ENCODE measurements at regions not wholly inside any gene's neighbourhood (a gene's known extent, or its start where the extent isn't known, plus 50 kb on each side); places are given as distances from the start of the nearest gene placed in this dataset.

DNA sequence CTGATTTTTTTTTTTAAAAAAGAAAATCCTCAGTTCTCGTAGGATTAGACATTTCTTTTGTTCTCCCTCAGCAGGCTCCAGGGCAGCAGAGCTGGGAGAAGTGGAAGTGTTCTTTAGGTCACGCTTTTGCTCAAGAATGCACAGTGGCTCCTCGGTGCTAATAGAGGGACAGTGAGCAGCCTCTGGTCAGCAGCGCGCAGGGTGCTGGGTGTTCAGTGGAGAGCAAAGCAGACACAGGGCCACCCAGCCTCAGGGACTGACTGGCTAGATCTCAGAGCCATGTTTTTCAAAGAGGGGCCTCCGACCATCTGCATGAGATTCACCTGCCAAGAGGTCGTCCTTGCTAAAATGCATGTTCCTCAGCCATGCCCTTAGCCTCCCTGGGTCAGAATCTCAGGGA, 218.8 kb downstream of the HAUS1 start:
- H3K4me1 ChIP-seq = no peaks in the 10 kb centered on the region
- H3K27me3 ChIP-seq (replicated peaks; ENCODE audit: control insufficient read depth, insufficient read depth, low read length) = no peaks in the 10 kb centered on the region
- POLR2A ChIA-PET = no interaction called here
- no peak for DNase-seq
- peaks cover 4% of the 10 kb centered on the region for H3K27me3 Mint-ChIP-seq (ENCODE audit: insufficient read depth, unreplicated experiment)
- H3K4me3 Mint-ChIP-seq (ENCODE audit: unreplicated experiment) = no peak overlapping the region
- CTCF ChIA-PET = no interaction called here
- no peak overlapping the region for H3K27ac Mint-ChIP-seq (ENCODE audit: unreplicated experiment)
- intact Hi-C loops (cut with micrococcal nuclease; ENCODE audit: unreplicated experiment) = no loop called here
- TF ChIP-seq CTCF (IDR thresholded peaks at IDR 0.05; ENCODE audit: insufficient read depth in 1 of 2, low read depth in 1 of 2, low read length in 1 of 2, severe bottlenecking in 1 of 2, unreplicated experiment in 1 of 2) = no peak
- no TSS peak for BruUV-seq (replicated peaks)
- H3K36me3 Mint-ChIP-seq (ENCODE audit: insufficient read depth, unreplicated experiment) = no peaks in the 10 kb centered on the region
- no peaks in the 10 kb centered on the region for H3K9me3 Mint-ChIP-seq (ENCODE audit: unreplicated experiment)
- H3K9me3 ChIP-seq = no peaks in the 10 kb centered on the region
- H3K36me3 ChIP-seq (ENCODE audit: control insufficient read depth, insufficient read depth, low read length) = no peaks in the 10 kb centered on the region
- no peak overlapping the region for H3K4me3 ChIP-seq (ENCODE audit: low read depth, low read length)
- H3K4me1 Mint-ChIP-seq (ENCODE audit: low read depth, unreplicated experiment) = no peaks in the 10 kb centered on the region

DNA sequence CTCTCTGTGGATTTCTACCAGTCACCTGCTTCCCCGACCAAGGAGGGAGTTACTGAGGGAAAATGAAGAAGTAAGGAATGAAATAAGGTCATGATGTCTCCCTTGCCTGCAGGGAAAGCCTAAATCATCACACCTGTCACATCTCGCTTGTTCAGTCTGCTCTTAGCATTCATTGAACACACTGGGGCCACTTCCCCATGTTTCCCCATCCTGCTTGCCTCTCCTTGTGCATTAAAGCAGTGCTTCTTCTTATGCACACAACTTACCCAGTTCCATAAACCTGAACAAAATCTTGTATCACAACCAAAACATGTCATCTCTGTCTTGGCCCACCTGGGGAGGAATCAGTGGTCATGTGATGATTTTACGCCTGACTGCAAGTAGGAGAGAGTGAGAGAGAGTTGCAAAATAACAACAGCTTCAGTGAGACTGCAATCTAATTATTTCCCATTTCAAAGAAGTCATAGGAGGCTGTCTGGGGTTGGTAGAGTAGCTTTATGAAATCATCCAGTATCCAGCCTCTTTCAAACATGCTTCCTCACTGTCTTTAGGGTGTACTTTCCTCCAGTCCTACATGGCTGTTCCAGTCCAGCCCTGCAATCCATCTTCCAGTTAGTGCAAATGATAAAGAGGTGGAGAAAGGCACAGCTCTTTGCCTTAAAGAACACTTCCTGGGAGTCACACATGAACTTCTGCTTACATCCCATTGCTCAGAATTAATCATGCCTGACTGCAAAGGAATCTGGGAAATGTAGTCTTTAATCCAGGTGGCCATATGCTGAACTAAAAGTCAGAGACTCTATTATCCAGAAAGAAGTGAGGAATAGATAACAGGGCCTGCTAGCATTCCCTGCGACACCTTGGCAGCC, 220.1 kb downstream of the HAUS1 start:
- Histone ChIP-seq H3K9me3 (no peaks in the 10 kb centered on the region), H3K36me3 (ENCODE audit: control insufficient read depth, insufficient read depth, low read length) (no peaks in the 10 kb centered on the region), H3K4me1 (no peaks in the 10 kb centered on the region), H3K27me3 (replicated peaks; ENCODE audit: control insufficient read depth, insufficient read depth, low read length) (no peaks in the 10 kb centered on the region), H3K4me3 (ENCODE audit: low read depth, low read length) (no peak overlapping the region)
- intact Hi-C loops (cut with micrococcal nuclease; ENCODE audit: unreplicated experiment) = no loop called here
- no peaks in the 10 kb centered on the region for H3K4me1 Mint-ChIP-seq (ENCODE audit: low read depth, unreplicated experiment)
- DNase-seq = peak in 1 of 2 experiments; percentile 1
- CTCF ChIA-PET = no interaction called here
- H3K4me3 Mint-ChIP-seq (ENCODE audit: unreplicated experiment) = no peak overlapping the region
- no TSS peak for BruUV-seq (replicated peaks)
- POLR2A ChIA-PET = no interaction called here
- H3K9me3 Mint-ChIP-seq (ENCODE audit: unreplicated experiment) = no peaks in the 10 kb centered on the region
- no peak overlapping the region for H3K27ac Mint-ChIP-seq (ENCODE audit: unreplicated experiment)
- no peaks in the 10 kb centered on the region for H3K36me3 Mint-ChIP-seq (ENCODE audit: insufficient read depth, unreplicated experiment)
- H3K27me3 Mint-ChIP-seq (ENCODE audit: insufficient read depth, unreplicated experiment) = peaks cover 4% of the 10 kb centered on the region
- TF ChIP-seq CTCF (IDR thresholded peaks at IDR 0.05; ENCODE audit: insufficient read depth in 1 of 2, low read depth in 1 of 2, low read length in 1 of 2, severe bottlenecking in 1 of 2, unreplicated experiment in 1 of 2) = no peak

DNA sequence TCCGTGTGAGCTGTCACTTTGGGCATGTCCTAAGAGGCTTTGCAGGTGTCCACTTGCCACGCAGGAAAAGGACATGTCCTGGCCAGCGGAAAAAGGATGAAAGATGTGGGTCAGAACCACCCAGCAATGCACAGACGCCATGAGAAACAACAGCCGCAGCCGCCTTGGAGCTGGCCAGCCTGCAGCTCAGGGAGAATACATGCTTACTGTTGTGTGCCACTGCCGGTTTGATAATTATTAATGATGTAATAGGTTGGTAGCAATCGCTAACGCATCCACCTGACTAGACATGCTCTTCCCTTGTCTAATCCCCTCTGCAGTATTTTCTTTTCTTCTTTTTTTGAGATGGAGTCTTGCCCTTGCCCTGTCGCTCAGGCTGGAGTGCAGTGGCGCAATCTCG, 221.7 kb downstream of the HAUS1 start:
- peaks cover 7% of the 10 kb centered on the region for H3K27me3 Mint-ChIP-seq (ENCODE audit: insufficient read depth, unreplicated experiment)
- H3K9me3 Mint-ChIP-seq (ENCODE audit: unreplicated experiment) = no peaks in the 10 kb centered on the region
- TF ChIP-seq CTCF (IDR thresholded peaks at IDR 0.05; ENCODE audit: insufficient read depth in 1 of 2, low read depth in 1 of 2, low read length in 1 of 2, severe bottlenecking in 1 of 2, unreplicated experiment in 1 of 2) = no peak
- H3K4me3 Mint-ChIP-seq (ENCODE audit: unreplicated experiment) = no peak overlapping the region
- H3K4me1 ChIP-seq = no peaks in the 10 kb centered on the region
- no peak for DNase-seq
- ChIA-PET CTCF (no interaction called here), POLR2A (no interaction called here)
- no TSS peak for BruUV-seq (replicated peaks)
- H3K27me3 ChIP-seq (replicated peaks; ENCODE audit: control insufficient read depth, insufficient read depth, low read length) = no peaks in the 10 kb centered on the region
- no peaks in the 10 kb centered on the region for H3K36me3 Mint-ChIP-seq (ENCODE audit: insufficient read depth, unreplicated experiment)
- no peaks in the 10 kb centered on the region for H3K9me3 ChIP-seq
- intact Hi-C loops (cut with micrococcal nuclease; ENCODE audit: unreplicated experiment) = no loop called here
- H3K36me3 ChIP-seq (ENCODE audit: control insufficient read depth, insufficient read depth, low read length) = no peaks in the 10 kb centered on the region
- no peak overlapping the region for H3K4me3 ChIP-seq (ENCODE audit: low read depth, low read length)
- H3K4me1 Mint-ChIP-seq (ENCODE audit: low read depth, unreplicated experiment) = no peaks in the 10 kb centered on the region
- no peak overlapping the region for H3K27ac Mint-ChIP-seq (ENCODE audit: unreplicated experiment)

Data from Caco-2 (cell line).